ENCODE measurements at regions not wholly inside any gene's neighbourhood (a gene's known extent, or its start where the extent isn't known, plus 50 kb on each side); places are given as distances from the start of the nearest gene placed in this dataset.
A peak's percentile ranks its signal among the peaks of the same experiment; 100 is the strongest.

- H3K4me3 ChIP-seq, result no peak overlapping the region
- no peaks in the 10 kb centered on the region for H3K27me3 ChIP-seq
- no peak overlapping the region for H3K27ac ChIP-seq
- H4K20me1 ChIP-seq, result no peaks in the 10 kb centered on the region
- no peak overlapping the region for H3K9ac ChIP-seq
- H3K9me3 ChIP-seq (replicated peaks in 1 of 11), result no peaks in the 10 kb centered on the region
- no peak overlapping the region for H3K4me2 ChIP-seq
- peak in 8 of 11 experiments; percentile 29 to 86 (median 68); a peak in 12 of 22 replicates for TF ChIP-seq Cebpa-rat (IDR thresholded peaks at IDR 0.05)
- no peaks in the 10 kb centered on the region for H3K36me3 ChIP-seq
- H3K4me1 ChIP-seq, result no peaks in the 10 kb centered on the region
These were observed 193.9 kb downstream of the FIGN start for GRCh38 chr2:163541943-163542342.

- no peak for TF ChIP-seq Cebpa-rat (IDR thresholded peaks at IDR 0.05)
- Histone ChIP-seq H3K9ac (no peak overlapping the region), H3K9me3 (replicated peaks in 1 of 11) (no peaks in the 10 kb centered on the region), H3K4me2 (no peak overlapping the region), H3K27me3 (no peaks in the 10 kb centered on the region), H3K4me3 (no peak overlapping the region), H3K4me1 (no peaks in the 10 kb centered on the region), H3K27ac (no peak overlapping the region), H3K36me3 (no peaks in the 10 kb centered on the region), H4K20me1 (no peaks in the 10 kb centered on the region)
These were observed 194.3 kb downstream of the FIGN start for GRCh38 chr2:163541495-163541894.

- Histone ChIP-seq H3K4me3 (no peak overlapping the region), H3K27ac (no peak overlapping the region), H3K36me3 (no peaks in the 10 kb centered on the region), H3K9me3 (replicated peaks in 1 of 11) (peaks cover 0 to 15% (median 7%) of the 10 kb centered on the region in 11 experiments; a peak in 9 of 22 replicates), H3K27me3 (no peaks in the 10 kb centered on the region), H3K4me2 (no peak overlapping the region), H4K20me1 (no peaks in the 10 kb centered on the region), H3K4me1 (0 out of 20 replicates have a peak, but pooled peaks cover 0 to 4% (median 0%) of the 10 kb centered on the region in 10 experiments), H3K9ac (no peak overlapping the region)
- no peak for TF ChIP-seq Cebpa-rat (IDR thresholded peaks at IDR 0.05)
These were observed 207.1 kb downstream of the FIGN start for GRCh38 chr2:163528640-163529217.

GRCh38 chr2:163527381-163527780 is 208.4 kb downstream of the FIGN start:
- no peak overlapping the region for H3K27ac ChIP-seq
- no peaks in the 10 kb centered on the region for H3K27me3 ChIP-seq
- no peak overlapping the region for H3K9ac ChIP-seq
- H3K36me3 ChIP-seq, result no peaks in the 10 kb centered on the region
- H4K20me1 ChIP-seq, result no peaks in the 10 kb centered on the region
- no peak overlapping the region for H3K4me2 ChIP-seq
- TF ChIP-seq Cebpa-rat (IDR thresholded peaks at IDR 0.05), result no peak
- H3K4me1 ChIP-seq, result 0 out of 20 replicates have a peak, but pooled peaks cover 0 to 4% (median 0%) of the 10 kb centered on the region in 10 experiments
- H3K4me3 ChIP-seq, result no peak overlapping the region
- H3K9me3 ChIP-seq (replicated peaks in 1 of 11), result peaks cover 0 to 15% (median 8%) of the 10 kb centered on the region in 11 experiments; a peak in 10 of 22 replicates

- H3K4me2 ChIP-seq, result no peak overlapping the region
- H3K36me3 ChIP-seq, result no peaks in the 10 kb centered on the region
- peaks cover 0 to 8% (median 0%) of the 10 kb centered on the region in 11 experiments; a peak in 2 of 22 replicates for H3K9me3 ChIP-seq (replicated peaks in 1 of 11)
- TF ChIP-seq Cebpa-rat (IDR thresholded peaks at IDR 0.05), result no peak
- no peaks in the 10 kb centered on the region for H4K20me1 ChIP-seq
- no peaks in the 10 kb centered on the region for H3K4me1 ChIP-seq
- H3K4me3 ChIP-seq, result no peak overlapping the region
- H3K27ac ChIP-seq, result no peak overlapping the region
- H3K27me3 ChIP-seq, result no peaks in the 10 kb centered on the region
- H3K9ac ChIP-seq, result no peak overlapping the region
These were observed 217.0 kb downstream of the FIGN start for GRCh38 chr2:163518762-163519161.

- Histone ChIP-seq H3K36me3 (no peaks in the 10 kb centered on the region), H4K20me1 (no peaks in the 10 kb centered on the region), H3K9ac (no peak overlapping the region), H3K27me3 (no peaks in the 10 kb centered on the region), H3K9me3 (replicated peaks in 1 of 11) (no peaks in the 10 kb centered on the region), H3K27ac (no peak overlapping the region), H3K4me3 (no peak overlapping the region), H3K4me2 (no peak overlapping the region), H3K4me1 (no peaks in the 10 kb centered on the region)
- TF ChIP-seq Cebpa-rat (IDR thresholded peaks at IDR 0.05), result no peak
These were observed 220.0 kb downstream of the FIGN start for GRCh38 chr2:163515836-163516235.

- Histone ChIP-seq H3K4me3 (no peak overlapping the region), H3K9ac (no peak overlapping the region), H4K20me1 (no peaks in the 10 kb centered on the region), H3K36me3 (no peaks in the 10 kb centered on the region), H3K9me3 (replicated peaks in 1 of 11) (no peaks in the 10 kb centered on the region), H3K27me3 (no peaks in the 10 kb centered on the region), H3K4me1 (no peaks in the 10 kb centered on the region), H3K4me2 (no peak overlapping the region), H3K27ac (no peak overlapping the region)
- no peak for TF ChIP-seq Cebpa-rat (IDR thresholded peaks at IDR 0.05)
These were observed 230.5 kb downstream of the FIGN start for GRCh38 chr2:163505281-163505680.

GRCh38 chr2:163493359-163494298 is 242.2 kb downstream of the FIGN start:
- peaks cover 0 to 14% (median 8%) of the 10 kb centered on the region in 11 experiments; a peak in 15 of 22 replicates for H3K9me3 ChIP-seq (replicated peaks in 1 of 11)
- no peaks in the 10 kb centered on the region for H3K4me1 ChIP-seq
- no peaks in the 10 kb centered on the region for H3K36me3 ChIP-seq
- no peak overlapping the region for H3K4me3 ChIP-seq
- no peak for TF ChIP-seq Cebpa-rat (IDR thresholded peaks at IDR 0.05)
- H3K4me2 ChIP-seq, result no peak overlapping the region
- H3K27me3 ChIP-seq, result no peaks in the 10 kb centered on the region
- H3K27ac ChIP-seq, result no peak overlapping the region
- H4K20me1 ChIP-seq, result no peaks in the 10 kb centered on the region
- no peak overlapping the region for H3K9ac ChIP-seq

- TF ChIP-seq Cebpa-rat (IDR thresholded peaks at IDR 0.05), result no peak
- Histone ChIP-seq H3K27me3 (no peaks in the 10 kb centered on the region), H3K36me3 (no peaks in the 10 kb centered on the region), H3K4me1 (no peaks in the 10 kb centered on the region), H4K20me1 (no peaks in the 10 kb centered on the region), H3K9ac (no peak overlapping the region), H3K9me3 (replicated peaks in 1 of 11) (peaks cover 0 to under 1% (median 0%) of the 10 kb centered on the region in 11 experiments; a peak in 4 of 22 replicates), H3K27ac (no peak overlapping the region), H3K4me2 (no peak overlapping the region), H3K4me3 (no peak overlapping the region)
These were observed 244.0 kb downstream of the FIGN start for GRCh38 chr2:163491850-163492249.

Data from BLaER1 treated with 17β-estradiol and CSF1 and Interleukin-3, amounts not matched to agents 10 nM and 100 nM (cell line).